Prostate gland (tissue), 2 donors: ENCODE measurements at regions not wholly inside any gene's neighbourhood (a gene's known extent, or its start where the extent isn't known, plus 50 kb on each side); places are given as distances from the start of the nearest gene placed in this dataset.

Source experiments
- CTCF ChIP-seq, 4 experiments: fragments of 200-600 bp in 2 of 4; fragments of 450-650 bp in 2 of 4; sonication (generic) in 2 of 4; IDR thresholded peaks; 1 replicate in 3 of 4; 2 replicates in 1 of 4; pipeline ENCODE4 v1.5.1; 2016 to 2019; ENCODE audit warnings: antibody characterized with exemption in 4 of 4, mild to moderate bottlenecking in 2 of 4, moderate library complexity in 2 of 4
- POLR2A ChIP-seq: fragments of 450-650 bp; IDR thresholded peaks from one replicate; pipeline ENCODE4 v1.6.1; 2016; ENCODE audit warnings: antibody characterized with exemption, mild to moderate bottlenecking
- POLR2AphosphoS5 ChIP-seq: sonication (generic); formaldehyde crosslinking; IDR thresholded peaks from one replicate; pipeline ENCODE4 v1.6.1; 2017; ENCODE audit warnings: antibody characterized with exemption

GRCh38 chr4:141465171-141465570, 171.2 kb upstream of the IL15 start:
- TF ChIP-seq CTCF (IDR thresholded peaks at IDR 0.05) (no peak), POLR2A (no peak), POLR2AphosphoS5 (no peak)
